ENCODE measurements at regions not wholly inside any gene's neighbourhood (a gene's known extent, or its start where the extent isn't known, plus 50 kb on each side); places are given as distances from the start of the nearest gene placed in this dataset.

DNA sequence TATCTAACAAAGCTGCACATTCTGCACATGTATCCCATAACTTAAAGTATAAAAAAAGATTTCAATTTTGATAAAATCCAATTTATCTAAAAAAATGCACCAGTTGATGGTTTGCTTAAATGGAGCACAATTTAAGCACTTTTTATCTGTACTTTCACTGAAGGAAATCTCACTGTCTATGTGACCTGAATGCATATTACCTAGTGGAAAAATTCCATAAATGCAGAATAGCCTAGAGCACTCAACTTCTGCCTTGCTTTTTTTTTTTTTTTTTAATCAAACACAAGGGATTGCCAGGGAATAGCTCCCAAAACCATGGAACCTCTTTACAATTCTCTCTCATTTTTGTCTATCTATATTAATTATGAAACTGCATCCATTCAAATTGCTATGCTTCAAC, 80.4 kb downstream of the RFPL4B start:
- TF ChIP-seq, protein P1, sequence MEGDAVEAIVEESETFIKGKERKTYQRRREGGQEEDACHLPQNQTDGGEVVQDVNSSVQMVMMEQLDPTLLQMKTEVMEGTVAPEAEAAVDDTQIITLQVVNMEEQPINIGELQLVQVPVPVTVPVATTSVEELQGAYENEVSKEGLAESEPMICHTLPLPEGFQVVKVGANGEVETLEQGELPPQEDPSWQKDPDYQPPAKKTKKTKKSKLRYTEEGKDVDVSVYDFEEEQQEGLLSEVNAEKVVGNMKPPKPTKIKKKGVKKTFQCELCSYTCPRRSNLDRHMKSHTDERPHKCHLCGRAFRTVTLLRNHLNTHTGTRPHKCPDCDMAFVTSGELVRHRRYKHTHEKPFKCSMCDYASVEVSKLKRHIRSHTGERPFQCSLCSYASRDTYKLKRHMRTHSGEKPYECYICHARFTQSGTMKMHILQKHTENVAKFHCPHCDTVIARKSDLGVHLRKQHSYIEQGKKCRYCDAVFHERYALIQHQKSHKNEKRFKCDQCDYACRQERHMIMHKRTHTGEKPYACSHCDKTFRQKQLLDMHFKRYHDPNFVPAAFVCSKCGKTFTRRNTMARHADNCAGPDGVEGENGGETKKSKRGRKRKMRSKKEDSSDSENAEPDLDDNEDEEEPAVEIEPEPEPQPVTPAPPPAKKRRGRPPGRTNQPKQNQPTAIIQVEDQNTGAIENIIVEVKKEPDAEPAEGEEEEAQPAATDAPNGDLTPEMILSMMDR (IDR thresholded peaks at IDR 0.05): no peak
- TF ChIP-seq POLR2A (IDR thresholded peaks at IDR 0.05; ENCODE audit: low read length) (no peak), HEYL (CRISPR knock-in tag; IDR thresholded peaks at IDR 0.05) (no peak)

Measured in A549 (cell line).